Activated T-cell treated with anti-CD3 and anti-CD28 coated beads, Interleukin-2, amount 50 U/mL, for 1 hour (primary cell): ENCODE measurements at regions not wholly inside any gene's neighbourhood (a gene's known extent, or its start where the extent isn't known, plus 50 kb on each side); places are given as distances from the start of the nearest gene placed in this dataset.

Experiments used
- DNase-seq: peaks from one replicate; pipeline ENCODE4 v3.0.0-alpha.2; 2020

DNA sequence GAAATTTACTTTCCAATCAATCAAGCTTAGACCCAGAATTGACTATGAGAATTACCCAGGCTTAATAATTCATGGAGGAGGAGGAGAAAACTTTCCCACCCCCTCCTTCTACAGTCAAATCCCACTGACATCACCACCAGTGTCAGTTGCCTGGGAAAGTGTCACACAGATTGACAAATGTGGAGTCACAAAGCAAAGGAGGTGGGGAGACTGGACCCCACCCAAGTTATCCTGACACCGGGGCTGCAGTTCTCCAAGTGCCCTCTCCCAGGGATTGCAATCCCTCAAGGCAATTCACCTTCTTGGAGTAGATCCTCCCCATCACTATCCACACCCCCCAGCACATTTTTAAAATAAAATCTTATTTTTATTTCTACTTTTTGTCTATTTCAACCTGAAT lies 100.2 kb upstream of the CDH11 start:
- DNase-seq = no peak

- no peak for DNase-seq
Observed at GRCh38 chr16:65219786-65220185, 97.9 kb upstream of the CDH11 start.

GRCh38 chr16:65218348-65218747 lies 96.5 kb upstream of the CDH11 start:
- DNase-seq = no peak

DNA sequence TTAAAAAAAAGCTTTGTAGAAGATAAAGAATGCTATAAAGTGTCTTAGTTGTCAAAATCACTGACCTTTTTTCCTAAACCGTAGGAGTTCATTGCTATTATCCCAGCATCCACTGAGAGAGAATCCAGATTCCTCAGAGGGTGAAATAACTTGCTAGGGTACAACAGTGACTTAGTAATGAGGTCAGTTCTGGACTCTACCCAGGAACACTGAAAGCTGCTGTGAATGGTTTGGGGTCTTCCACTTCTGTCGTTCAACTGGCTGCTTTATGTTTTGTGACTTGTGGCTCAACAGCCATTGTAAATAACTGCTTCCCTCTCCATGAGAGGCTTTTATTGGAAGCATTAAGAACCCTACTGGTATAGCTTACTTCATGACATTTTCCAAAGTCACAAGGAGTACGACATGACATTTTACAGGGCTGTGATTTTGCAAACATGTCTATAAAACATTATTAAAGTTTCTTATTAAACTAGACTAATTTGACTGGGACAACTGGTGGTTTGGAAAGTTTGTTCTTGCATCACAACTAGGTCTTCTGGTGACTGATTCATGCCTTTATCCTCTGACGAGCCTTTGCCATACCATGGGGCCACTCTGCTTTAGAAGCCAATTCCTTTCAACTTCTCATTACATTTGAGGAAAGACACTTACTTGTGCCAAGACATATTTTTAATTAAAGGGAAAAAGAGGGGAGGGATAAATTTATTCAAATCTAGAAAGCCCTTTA lies 92.2 kb upstream of the CDH11 start:
- DNase-seq = no peak

GRCh38 chr16:65212791-65213190 lies 90.9 kb upstream of the CDH11 start:
- no peak for DNase-seq

DNA sequence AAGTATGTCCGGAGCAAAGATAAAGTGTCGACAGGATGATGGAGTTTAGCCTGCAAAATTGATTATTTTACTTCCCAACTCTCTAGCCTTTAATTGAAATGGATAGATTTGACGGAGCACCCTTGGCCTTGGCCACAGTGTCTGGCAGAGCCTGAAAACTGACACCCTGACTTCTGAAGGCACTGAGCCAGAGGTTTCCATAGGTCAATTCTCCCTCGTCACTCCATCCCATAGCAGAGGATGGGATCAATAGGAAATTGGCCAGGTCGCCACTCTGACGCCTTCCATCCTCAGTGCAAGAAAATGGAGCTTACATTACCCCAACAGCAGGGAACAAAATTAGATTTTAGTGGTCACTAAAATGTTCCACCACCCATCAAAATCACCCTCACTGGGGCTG lies 90.4 kb upstream of the CDH11 start:
- no peak for DNase-seq

DNA sequence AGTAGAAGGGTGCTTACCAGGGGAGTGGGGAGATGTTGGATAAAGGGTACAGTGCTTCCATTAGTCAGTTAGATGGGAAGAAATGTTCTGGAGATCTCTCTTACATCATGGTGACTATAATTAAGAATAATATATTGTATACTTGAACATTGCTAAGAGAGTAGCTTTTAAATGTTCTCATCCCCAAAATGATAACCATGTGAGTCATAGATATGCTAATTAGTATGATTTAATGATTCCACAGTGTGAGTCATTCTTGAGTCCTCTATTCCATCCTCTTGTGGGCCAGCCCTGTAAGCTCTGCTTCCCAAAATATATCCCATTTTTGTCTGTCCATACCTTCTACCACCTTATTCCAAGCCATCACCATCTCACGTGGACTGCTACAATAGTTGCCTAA lies 80.6 kb upstream of the CDH11 start:
- DNase-seq = no peak

DNA sequence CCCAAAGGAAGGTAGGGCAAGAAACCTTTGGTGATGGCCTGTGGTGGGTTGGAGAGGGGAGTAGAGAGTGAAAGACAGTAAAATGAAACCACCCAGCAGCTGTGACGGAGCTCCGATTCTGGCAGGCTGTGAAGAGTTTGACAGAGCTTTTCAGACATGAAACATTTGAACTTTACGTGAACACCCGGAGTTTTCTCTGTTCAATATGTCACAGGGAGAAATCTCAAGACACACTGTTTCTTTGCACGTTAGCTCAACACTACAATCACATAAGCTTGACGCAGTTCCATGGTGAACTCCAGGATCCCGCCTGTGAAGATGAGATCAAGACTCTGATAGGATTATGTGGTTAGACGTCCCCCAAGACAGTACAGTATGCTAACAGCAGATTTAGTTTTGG lies 79.6 kb upstream of the CDH11 start:
- no peak for DNase-seq

DNA sequence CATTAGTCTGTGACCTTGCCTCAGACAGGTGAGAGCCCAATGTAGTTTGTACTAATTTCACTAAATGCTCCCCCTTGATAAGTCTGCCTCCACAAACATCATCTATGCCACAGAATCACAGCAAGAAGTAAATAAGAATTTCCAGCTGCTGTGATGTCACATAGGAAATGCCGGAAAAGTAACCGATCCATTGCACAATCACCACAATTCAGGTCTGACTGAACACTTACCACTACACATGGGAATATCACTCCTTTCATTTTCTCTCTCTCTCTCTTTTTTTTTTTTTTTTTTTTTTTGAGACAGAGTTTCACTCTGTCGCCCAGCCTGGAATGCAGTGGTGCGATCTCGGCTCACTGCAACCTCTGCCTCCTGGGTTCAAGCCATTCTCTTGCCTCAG lies 79.0 kb upstream of the CDH11 start:
- DNase-seq = no peak

GRCh38 chr16:65200156-65200773 lies 78.4 kb upstream of the CDH11 start:
- no peak for DNase-seq

DNA sequence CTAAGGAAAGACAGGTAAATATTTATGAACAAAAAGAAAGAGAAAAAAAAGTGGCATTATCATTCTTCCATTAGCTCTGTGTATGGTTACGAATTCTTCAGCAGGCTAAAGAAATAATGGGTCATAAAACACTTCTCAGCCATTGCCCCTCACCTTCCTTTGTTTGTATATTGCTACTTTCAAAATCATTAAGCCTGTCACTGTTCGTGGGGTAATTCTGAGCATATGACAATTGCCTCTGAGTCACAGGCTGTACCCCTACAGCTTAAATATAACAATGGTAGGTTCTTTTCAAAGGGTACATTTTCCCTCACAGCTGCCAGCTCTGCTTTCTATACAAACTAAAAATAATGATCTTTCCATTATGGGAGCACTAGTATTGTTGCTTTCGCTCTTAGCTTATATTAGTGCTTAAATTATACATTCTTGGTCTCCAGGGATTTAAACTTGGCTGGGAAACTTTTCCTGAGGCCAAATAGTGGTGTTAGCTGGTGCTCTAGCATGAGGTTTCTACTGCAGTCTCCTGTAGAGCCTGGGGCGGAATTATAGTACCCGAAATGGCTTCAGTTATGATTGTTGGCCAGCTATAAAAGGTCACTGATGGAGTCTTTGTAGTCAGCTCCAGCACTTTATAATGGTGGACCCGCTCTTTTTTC lies 74.7 kb upstream of the CDH11 start:
- no peak for DNase-seq

- DNase-seq = no peak
Observed at GRCh38 chr16:65195998-65196397, 74.1 kb upstream of the CDH11 start.

GRCh38 chr16:65185241-65185778 lies 63.4 kb upstream of the CDH11 start:
- no peak for DNase-seq

GRCh38 chr16:65181071-65181561 lies 59.3 kb upstream of the CDH11 start:
- DNase-seq = no peak

- DNase-seq = no peak
Observed at GRCh38 chr16:65178151-65178550, 56.3 kb upstream of the CDH11 start.

DNA sequence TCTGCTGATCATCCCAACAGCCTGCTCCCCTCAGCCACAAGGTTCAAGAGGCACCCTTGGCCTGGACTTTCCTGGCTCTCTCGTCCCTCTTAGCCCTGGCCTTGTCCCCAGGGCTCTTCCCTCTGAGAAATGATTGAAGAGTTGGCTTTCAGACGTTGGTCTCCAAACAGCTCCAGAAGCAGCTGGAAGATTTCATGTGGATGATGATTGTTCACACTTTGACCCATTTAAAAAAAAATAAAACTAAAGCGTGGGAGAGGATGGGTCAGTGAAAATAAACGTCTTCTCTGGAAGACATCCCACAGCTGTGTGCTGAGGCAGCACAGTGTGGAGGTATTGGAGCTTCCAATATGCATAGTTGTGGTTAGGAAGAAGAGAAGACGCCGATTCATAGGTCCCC lies 54.7 kb upstream of the CDH11 start:
- DNase-seq = no peak

DNA sequence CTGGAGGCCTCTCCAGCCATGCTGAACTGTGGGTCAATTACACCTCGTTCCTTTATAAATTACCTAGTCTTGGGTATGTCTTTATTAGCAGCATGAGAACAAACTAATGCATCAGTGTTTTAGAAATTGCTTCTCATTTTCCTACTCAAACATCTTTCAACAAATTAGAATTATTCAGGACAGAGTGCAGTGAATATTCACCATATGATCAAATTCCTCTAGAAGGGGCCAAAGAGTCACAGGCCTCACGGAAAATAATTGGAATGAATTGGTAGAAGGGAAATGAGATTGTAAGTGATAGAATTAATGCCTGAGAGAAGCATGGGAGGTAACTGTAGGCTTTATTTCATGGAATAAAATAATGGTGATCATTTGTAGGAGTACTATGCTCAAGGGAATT lies 50.5 kb upstream of the CDH11 start:
- DNase-seq = no peak
